ENCODE measurements at regions not wholly inside any gene's neighbourhood (a gene's known extent, or its start where the extent isn't known, plus 50 kb on each side); places are given as distances from the start of the nearest gene placed in this dataset.
"Not testable (repeated sequence)": the region's sequence is repeated elsewhere in the genome, so short reads cannot be mapped to it uniquely, and the experiment has no call there.

GRCh38 chr12:119931402-119931801 lies 54.3 kb upstream of the CIT start:
- Mint-ChIP-seq H3K4me1 (ENCODE audit: low read depth) (no peaks in the 10 kb centered on the region), H3K27ac (no peak overlapping the region), H3K4me3 (ENCODE audit: low read depth) (no peak overlapping the region), H3K27me3 (ENCODE audit: low read depth) (peaks cover 3% of the 10 kb centered on the region), H3K36me3 (ENCODE audit: low read depth) (no peaks in the 10 kb centered on the region), H3K9me3 (no peaks in the 10 kb centered on the region)
- intact Hi-C loops (cut with micrococcal nuclease), result no loop called here
- DNase-seq (ENCODE audit: low spot score), result no peak

GRCh38 chr12:119932921-119933320 lies 55.8 kb upstream of the CIT start:
- H3K27me3 Mint-ChIP-seq (ENCODE audit: low read depth), result peaks cover 5% of the 10 kb centered on the region
- H3K4me1 Mint-ChIP-seq (ENCODE audit: low read depth), result no peaks in the 10 kb centered on the region
- H3K36me3 Mint-ChIP-seq (ENCODE audit: low read depth), result no peaks in the 10 kb centered on the region
- no peaks in the 10 kb centered on the region for H3K9me3 Mint-ChIP-seq
- no peak overlapping the region for H3K27ac Mint-ChIP-seq
- H3K4me3 Mint-ChIP-seq (ENCODE audit: low read depth), result no peak overlapping the region
- DNase-seq (ENCODE audit: low spot score), result no peak
- intact Hi-C loops (cut with micrococcal nuclease), result no loop called here

- H3K27ac Mint-ChIP-seq; H3K36me3 Mint-ChIP-seq (ENCODE audit: low read depth); H3K9me3 Mint-ChIP-seq; H3K27me3 Mint-ChIP-seq (ENCODE audit: low read depth); intact Hi-C loops (cut with micrococcal nuclease); DNase-seq (ENCODE audit: low spot score); H3K4me1 Mint-ChIP-seq (ENCODE audit: low read depth); H3K4me3 Mint-ChIP-seq (ENCODE audit: low read depth): not testable (repeated sequence)
Measured at GRCh38 chr12:119934780-119935179, 54.3 kb upstream of the BICDL1 start.

GRCh38 chr12:119936705-119937311 lies 52.2 kb upstream of the BICDL1 start:
- Mint-ChIP-seq H3K4me3 (ENCODE audit: low read depth) (no peak overlapping the region), H3K9me3 (no peaks in the 10 kb centered on the region), H3K27me3 (ENCODE audit: low read depth) (peaks cover 5% of the 10 kb centered on the region), H3K27ac (no peak overlapping the region), H3K36me3 (ENCODE audit: low read depth) (no peaks in the 10 kb centered on the region), H3K4me1 (ENCODE audit: low read depth) (peaks cover 2% of the 10 kb centered on the region)
- intact Hi-C loops (cut with micrococcal nuclease), result no loop called here
- DNase-seq (ENCODE audit: low spot score), result no peak

- Mint-ChIP-seq H3K27ac (no peak overlapping the region), H3K9me3 (no peaks in the 10 kb centered on the region), H3K4me1 (ENCODE audit: low read depth) (peaks cover 2% of the 10 kb centered on the region), H3K4me3 (ENCODE audit: low read depth) (no peak overlapping the region), H3K36me3 (ENCODE audit: low read depth) (no peaks in the 10 kb centered on the region), H3K27me3 (ENCODE audit: low read depth) (peaks cover 5% of the 10 kb centered on the region)
- intact Hi-C loops (cut with micrococcal nuclease), result loop anchor here (2.0 kb wide), 1 partner anchor 149 kb away; no protein-coding TSS in a partner anchor
- DNase-seq (ENCODE audit: low spot score), result peak; percentile 45
Measured at GRCh38 chr12:119938049-119938667, 50.9 kb upstream of the BICDL1 start.

Data from activated T-helper 2 cell treated with anti-CD3 and anti-CD28 coated beads, Interferon-gamma antibody, Interleukin-2, Interleukin-4, amounts not matched to agents 10 μg/mL and 5 μg/mL and 100 μg/mL, durations not matched to agents 14 hours and 24 hours and 36 hours (primary cell).